LNCaP clone FGC (cell line): ENCODE measurements at regions not wholly inside any gene's neighbourhood (a gene's known extent, or its start where the extent isn't known, plus 50 kb on each side); places are given as distances from the start of the nearest gene placed in this dataset.

Source experiments
- DNase-seq: peaks from one replicate; pipeline ENCODE4 v3.0.0-alpha.2; 2011; ENCODE audit warnings: low read depth
- H3K4me3 ChIP-seq: 2 replicates; pipeline ENCODE4 v1.5.1; 2011; ENCODE audit warnings: mild to moderate bottlenecking, low read depth, low read length, control low read depth
- CTCF ChIP-seq: IDR thresholded peaks from 2 replicates; pipeline ENCODE4 v1.5.1; 2012; ENCODE audit warnings: mild to moderate bottlenecking; ENCODE audit not compliant: control insufficient read depth, insufficient read depth; ENCODE audit errors: extremely low read depth

GRCh38 chr2:36235882-36236281 is 119.7 kb upstream of the CRIM1 start:
- TF ChIP-seq CTCF, result no peak
- H3K4me3 ChIP-seq, result no peak overlapping the region
- DNase-seq, result no peak

GRCh38 chr2:36235426-36235825 is 120.2 kb upstream of the CRIM1 start:
- no peak overlapping the region for H3K4me3 ChIP-seq
- no peak for TF ChIP-seq CTCF
- DNase-seq, result no peak

GRCh38 chr2:36223259-36223658 is 132.3 kb upstream of the CRIM1 start:
- DNase-seq, result no peak
- H3K4me3 ChIP-seq, result no peak overlapping the region
- no peak for TF ChIP-seq CTCF

GRCh38 chr2:36222485-36222884 is 133.1 kb upstream of the CRIM1 start:
- no peak for DNase-seq
- H3K4me3 ChIP-seq, result no peak overlapping the region
- TF ChIP-seq CTCF, result no peak

- no peak overlapping the region for H3K4me3 ChIP-seq
- no peak for DNase-seq
- no peak for TF ChIP-seq CTCF
Measured at GRCh38 chr2:36214691-36215090, 140.9 kb upstream of the CRIM1 start.

GRCh38 chr2:36203366-36203765 is 152.2 kb upstream of the CRIM1 start:
- TF ChIP-seq CTCF, result no peak
- no peak overlapping the region for H3K4me3 ChIP-seq
- no peak for DNase-seq

- no peak for TF ChIP-seq CTCF
- DNase-seq, result no peak
- H3K4me3 ChIP-seq, result no peak overlapping the region
Measured at GRCh38 chr2:36197181-36197971, 158.2 kb upstream of the CRIM1 start.
